HG03159 (cell line): ENCODE measurements at regions not wholly inside any gene's neighbourhood (a gene's known extent, or its start where the extent isn't known, plus 50 kb on each side); places are given as distances from the start of the nearest gene placed in this dataset.
A peak's percentile ranks its signal among the peaks of the same experiment; 100 is the strongest.

Experiments used
- ATAC-seq: cut with Tn5 transposase; IDR thresholded peaks from one replicate; pipeline ENCODE4 v1.9.1; 2021; ENCODE audit warnings: mild to moderate bottlenecking, moderate library complexity; ENCODE audit not compliant: unreplicated experiment

DNA sequence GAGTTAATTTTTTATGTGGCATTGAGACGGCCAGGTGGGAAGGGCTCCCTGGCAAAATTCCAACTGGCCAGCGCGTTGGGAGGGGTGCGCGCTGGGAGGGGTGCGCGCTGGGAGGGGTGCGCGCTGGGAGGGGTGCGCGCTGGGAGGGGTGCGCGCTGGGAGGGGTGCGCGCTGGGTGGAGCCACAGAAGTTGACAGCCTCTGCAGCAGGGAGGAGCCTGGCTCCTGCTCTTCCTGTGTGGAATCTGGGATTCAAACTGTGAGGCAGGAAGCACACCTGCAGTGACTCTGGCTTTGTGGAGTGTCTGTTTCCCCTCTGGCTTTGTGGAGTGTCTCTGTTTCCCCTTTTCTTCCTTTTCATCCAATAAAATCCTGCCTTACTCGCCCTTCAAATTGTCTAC, 147.9 kb upstream of the CBLN2 start:
- no peak for ATAC-seq

- no peak for ATAC-seq
Observed at GRCh38 chr18:72687736-72688135, 143.6 kb upstream of the CBLN2 start.

- no peak for ATAC-seq
Observed at GRCh38 chr18:72675394-72675793, 131.3 kb upstream of the CBLN2 start.

GRCh38 chr18:72674710-72675109, 130.6 kb upstream of the CBLN2 start:
- peak; percentile 73 for ATAC-seq

- ATAC-seq, result no peak
Observed at GRCh38 chr18:72673242-72673641, 129.1 kb upstream of the CBLN2 start.

DNA sequence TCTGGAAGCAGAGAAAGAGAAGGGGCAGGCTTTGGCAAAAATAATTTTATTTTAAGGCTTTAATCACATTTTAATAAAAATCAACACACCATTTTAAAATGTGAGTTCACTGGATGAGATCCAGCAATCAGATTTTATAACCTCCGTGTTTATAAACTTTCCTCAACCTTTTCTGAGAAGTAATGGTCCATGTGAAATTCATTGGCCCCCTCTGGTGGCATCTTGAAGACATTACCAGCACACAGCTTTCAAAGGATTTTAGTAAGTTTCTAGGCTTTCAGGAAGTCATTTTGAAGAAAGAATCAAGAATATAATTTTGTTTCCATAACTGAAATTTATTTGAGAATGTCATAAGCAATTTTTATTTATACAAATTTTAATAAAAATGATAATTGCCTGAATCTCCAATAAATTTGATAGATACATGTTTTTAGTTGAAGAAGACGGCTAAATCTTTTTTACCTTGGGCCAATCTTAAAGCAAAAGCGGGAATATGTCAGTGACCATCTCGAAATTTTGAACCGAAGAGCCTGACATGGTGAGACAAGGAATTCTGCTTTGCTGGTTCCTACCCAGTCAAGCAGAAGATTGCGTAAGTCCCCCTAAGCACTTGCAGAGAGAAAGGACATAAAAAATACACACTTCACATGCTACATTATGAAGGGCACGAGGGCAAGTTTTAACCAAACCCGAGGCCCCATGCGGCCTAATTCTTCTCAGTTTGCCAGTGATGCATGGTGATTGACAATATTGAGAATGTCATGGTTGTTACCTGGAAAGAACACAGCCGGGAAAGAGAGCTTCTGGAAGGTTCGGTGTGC, 128.4 kb upstream of the CBLN2 start:
- peak; percentile 54 for ATAC-seq

DNA sequence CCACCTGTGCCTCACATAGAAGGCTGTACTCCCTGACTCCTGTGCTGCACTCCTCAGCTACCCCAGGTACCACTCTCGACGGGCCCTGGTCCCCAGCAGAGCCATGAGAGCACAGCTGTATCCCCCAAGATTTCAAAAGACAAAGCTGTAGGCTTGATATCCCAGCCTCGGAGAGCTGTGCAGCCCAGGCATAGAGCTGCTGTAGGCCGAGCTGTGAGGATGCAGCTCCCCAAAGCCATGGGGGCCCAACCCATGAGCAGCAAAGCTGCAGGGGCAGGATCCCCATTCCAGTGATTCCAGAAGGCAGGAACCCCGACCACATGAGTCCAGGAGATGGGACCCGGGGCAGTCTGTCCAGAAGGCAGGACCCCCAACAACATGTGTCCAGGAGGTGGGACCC, 123.8 kb upstream of the CBLN2 start:
- no peak for ATAC-seq

DNA sequence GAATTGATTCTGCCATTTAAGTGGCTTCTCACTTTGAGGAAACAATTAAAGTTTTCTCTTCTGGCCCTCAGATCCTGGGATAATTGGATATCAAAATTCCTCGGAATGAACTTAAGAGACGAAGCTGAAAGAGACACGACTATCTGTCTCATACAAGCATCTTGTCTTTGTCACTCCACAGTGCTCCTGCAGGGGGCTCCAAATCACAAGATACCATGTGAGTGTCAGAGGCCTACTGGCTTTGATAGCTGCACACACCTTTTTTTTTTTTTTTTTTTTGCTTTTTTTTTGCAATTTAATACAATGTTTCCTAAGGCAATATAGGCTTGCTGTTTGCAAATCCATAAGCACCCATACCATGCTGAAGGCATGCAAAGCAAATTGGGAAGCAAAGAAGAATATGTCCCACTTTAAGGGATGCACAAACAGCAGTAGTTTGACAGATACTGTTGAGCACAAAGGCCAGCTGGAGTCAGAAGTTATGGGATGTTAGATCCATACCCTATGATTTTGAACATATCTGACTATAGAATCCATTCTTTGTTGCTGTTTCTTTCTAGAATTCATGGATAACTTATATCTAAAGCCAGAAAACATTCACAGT, 109.0 kb upstream of the CBLN2 start:
- peak; percentile 98 for ATAC-seq

DNA sequence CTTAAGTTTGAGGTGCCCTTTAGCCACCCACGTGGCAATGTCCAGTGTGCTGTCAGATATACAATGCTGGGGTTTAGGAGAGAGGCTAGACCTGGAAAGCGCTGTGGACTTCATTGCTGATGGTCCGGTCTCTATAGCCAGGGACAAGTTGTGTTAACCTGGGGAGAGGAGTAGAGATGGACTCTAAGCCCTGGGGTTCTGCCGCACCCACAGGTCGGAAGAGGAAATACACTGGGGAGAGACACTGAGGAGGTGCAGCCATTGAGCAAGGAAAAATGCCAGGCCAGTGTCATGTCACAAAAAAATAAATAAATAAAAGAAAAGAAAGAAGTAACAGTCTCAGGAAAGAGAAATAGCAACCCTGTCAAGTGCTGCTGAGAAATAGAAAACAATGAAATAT, 106.9 kb upstream of the CBLN2 start:
- no peak for ATAC-seq

DNA sequence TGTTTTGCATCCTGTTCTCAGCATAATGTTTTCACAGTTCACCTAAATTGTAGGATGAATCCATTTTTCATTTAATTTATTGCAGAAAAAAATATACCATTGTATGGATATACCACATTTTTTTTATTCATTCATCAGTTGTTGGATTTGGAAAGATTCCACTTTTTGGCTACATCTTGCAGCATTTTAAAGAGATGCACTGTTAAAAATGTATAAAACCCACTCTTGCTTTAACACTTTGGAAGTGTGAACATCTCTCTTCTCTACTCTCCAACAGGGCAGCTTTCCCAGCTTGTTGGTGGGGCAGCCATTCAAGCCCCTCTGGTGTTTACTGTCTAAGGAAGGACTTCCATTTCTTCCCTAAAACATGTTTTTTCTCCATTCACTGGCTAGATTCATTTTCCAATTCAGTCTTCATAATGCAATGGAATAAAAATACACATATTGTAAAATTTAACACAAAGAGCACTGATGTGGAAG, 104.4 kb upstream of the CBLN2 start:
- ATAC-seq, result no peak

- ATAC-seq, result no peak
Observed at GRCh38 chr18:72648079-72648478, 103.9 kb upstream of the CBLN2 start.

- ATAC-seq, result no peak
Observed at GRCh38 chr18:72640557-72640956, 96.4 kb upstream of the CBLN2 start.

DNA sequence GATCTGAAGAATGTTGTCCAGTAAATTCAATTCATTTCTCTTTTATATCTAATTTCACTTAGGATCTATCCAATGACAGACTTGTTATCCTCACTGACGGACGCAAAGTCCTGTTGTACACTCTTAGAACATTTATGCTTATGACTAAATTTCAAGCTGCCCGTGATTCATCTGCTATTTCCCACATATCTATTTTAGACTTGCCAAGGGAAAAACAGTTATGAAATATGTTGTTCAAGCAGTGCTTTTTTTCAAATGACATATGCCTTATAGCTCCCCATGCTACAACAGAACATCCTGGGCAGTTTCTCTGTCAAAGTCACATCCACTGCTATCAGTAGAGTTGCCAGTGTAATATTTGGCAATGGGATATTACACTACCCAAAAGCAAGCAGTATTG, 94.2 kb upstream of the CBLN2 start:
- no peak for ATAC-seq

GRCh38 chr18:72637721-72638120, 93.6 kb upstream of the CBLN2 start:
- ATAC-seq, result no peak

- no peak for ATAC-seq
Observed at GRCh38 chr18:72637299-72637698, 93.2 kb upstream of the CBLN2 start.

GRCh38 chr18:72636611-72637010, 92.5 kb upstream of the CBLN2 start:
- ATAC-seq, result no peak

- no peak for ATAC-seq
Observed at GRCh38 chr18:72634500-72634899, 90.4 kb upstream of the CBLN2 start.

DNA sequence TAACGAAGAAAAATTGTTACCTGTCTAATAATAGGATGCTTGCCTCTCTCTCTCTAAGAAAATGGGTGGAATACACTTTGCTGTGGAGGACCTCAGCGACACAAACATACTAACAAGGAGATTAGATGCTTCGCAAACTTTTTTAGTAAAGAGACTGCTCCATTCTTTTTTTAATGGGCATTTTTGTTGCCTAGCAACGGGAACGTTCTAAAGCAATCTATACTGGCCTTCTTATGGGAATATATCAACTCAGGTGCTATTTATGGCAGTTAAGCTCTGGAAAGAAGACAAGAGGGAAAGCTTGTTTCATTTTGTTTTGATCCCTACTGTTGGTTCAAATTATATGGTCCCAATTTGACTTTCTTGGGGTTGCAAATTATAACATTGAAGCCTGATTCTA, 86.8 kb upstream of the CBLN2 start:
- no peak for ATAC-seq

GRCh38 chr18:72623444-72623843, 79.3 kb upstream of the CBLN2 start:
- no peak for ATAC-seq

DNA sequence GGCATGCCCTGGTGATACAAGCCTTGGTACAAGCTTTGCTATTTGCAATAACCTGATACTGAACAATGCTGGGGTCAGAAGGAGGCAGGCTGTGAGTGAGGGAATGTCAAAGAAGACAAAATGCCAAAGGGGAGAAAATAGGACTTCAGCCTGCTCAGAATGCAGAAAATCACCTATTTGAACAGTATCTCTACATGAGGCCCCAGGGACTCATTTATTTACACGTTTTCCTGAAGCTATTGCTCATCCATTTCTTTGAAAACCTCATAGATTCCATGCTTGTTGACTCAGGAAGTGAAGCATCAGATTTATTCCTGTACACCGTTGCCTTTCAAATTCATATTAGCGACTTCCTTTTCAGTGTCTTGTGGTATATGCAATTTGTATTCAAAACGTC, 69.4 kb upstream of the CBLN2 start:
- no peak for ATAC-seq

DNA sequence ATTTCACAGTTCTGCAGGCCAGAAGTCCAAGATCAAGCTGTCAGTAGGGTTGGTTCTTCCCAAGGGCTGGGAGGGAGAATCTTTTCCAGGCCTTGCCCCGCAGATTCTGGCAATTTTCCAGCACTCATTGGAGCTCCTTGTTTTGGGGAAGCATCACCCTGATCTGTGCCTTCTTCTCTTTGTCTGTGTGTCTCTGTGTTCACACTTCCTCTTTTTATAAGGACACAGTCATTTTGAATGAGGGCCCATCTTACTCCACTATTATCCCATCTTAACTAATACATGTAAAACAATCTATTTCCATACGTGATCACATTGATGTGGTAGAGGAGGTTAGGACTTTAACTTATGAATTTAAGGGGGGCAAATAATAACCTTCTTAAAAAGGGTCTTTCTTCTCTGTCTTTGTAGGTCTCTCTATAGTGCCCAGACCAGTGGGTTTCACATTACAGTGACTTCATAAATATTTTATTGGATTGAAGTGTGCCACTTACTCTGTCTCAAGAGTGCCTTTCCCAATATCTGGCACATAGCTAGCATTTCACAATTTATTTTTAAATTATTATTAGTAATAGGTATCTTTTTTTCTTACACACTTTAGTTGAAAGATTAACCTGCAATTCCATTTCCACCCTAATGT, 68.9 kb upstream of the CBLN2 start:
- ATAC-seq, result peak; percentile 81

GRCh38 chr18:72605376-72605775, 61.2 kb upstream of the CBLN2 start:
- no peak for ATAC-seq
